HEK293T (cell line): ENCODE measurements at regions not wholly inside any gene's neighbourhood (a gene's known extent, or its start where the extent isn't known, plus 50 kb on each side); places are given as distances from the start of the nearest gene placed in this dataset.

Source experiments
- CTCF ChIA-PET: fragments of 350-600 bp; formaldehyde crosslinking; extraction: SDS; loops from one replicate; lab custom pipeline; 2021; ENCODE audit warnings: antibody characterized with exemption, inconsistent platforms; lab: Yijun Ruan, JAX
- POLR2A ChIA-PET: fragments of 350-600 bp; formaldehyde crosslinking; extraction: SDS; loops from one replicate; lab custom pipeline; 2020; ENCODE audit warnings: antibody characterized with exemption, inconsistent platforms; lab: Yijun Ruan, JAX
- DNase-seq: peaks from one replicate; pipeline ENCODE4 v3.0.0; 2012; ENCODE audit warnings: mixed read lengths; ENCODE audit errors: extremely low spot score
- ARNT ChIP-seq: fragments of 450-650 bp; IDR thresholded peaks from 2 replicates; pipeline ENCODE4 v1.6.1; 2017; ENCODE audit warnings: mild to moderate bottlenecking
- BHLHE40 ChIP-seq: fragments of 450-650 bp; IDR thresholded peaks from 2 replicates; pipeline ENCODE4 v1.6.1; 2016; ENCODE audit warnings: mild to moderate bottlenecking, moderate library complexity, borderline replicate concordance
- CTBP1 ChIP-seq: fragments of 450-650 bp; IDR thresholded peaks from 2 replicates; pipeline ENCODE4 v1.6.1; 2016; ENCODE audit warnings: borderline replicate concordance
- ELF4 ChIP-seq: fragments of 450-650 bp; IDR thresholded peaks from 2 replicates; pipeline ENCODE4 v1.6.1; 2017; ENCODE audit warnings: antibody characterized with exemption
- FOXA1 ChIP-seq: fragments of 450-650 bp; IDR thresholded peaks from 2 replicates; pipeline ENCODE4 v1.6.1; 2016; ENCODE audit warnings: mild to moderate bottlenecking
- FOXK2 ChIP-seq: fragments of 450-650 bp; IDR thresholded peaks from 2 replicates; pipeline ENCODE4 v1.6.1; 2016; ENCODE audit warnings: mild to moderate bottlenecking
- FOXM1 ChIP-seq: fragments of 450-650 bp; IDR thresholded peaks from 2 replicates; pipeline ENCODE4 v1.6.1; 2017; ENCODE audit warnings: mild to moderate bottlenecking, borderline replicate concordance
- HDGF ChIP-seq: fragments of 450-650 bp; IDR thresholded peaks from 2 replicates; pipeline ENCODE4 v1.6.1; 2017; ENCODE audit warnings: antibody characterized with exemption, borderline replicate concordance
- L3MBTL2 ChIP-seq: fragments of 450-650 bp; conservative IDR thresholded peaks from 2 replicates; pipeline ENCODE4 v1.6.1; 2016; ENCODE audit warnings: mild to moderate bottlenecking
- LEF1 ChIP-seq: fragments of 450-650 bp; IDR thresholded peaks from 2 replicates; pipeline ENCODE4 v1.6.1; 2017; ENCODE audit warnings: mild to moderate bottlenecking, borderline replicate concordance
- NFRKB ChIP-seq: fragments of 450-650 bp; IDR thresholded peaks from 2 replicates; pipeline ENCODE4 v1.6.1; 2016; ENCODE audit warnings: mild to moderate bottlenecking, moderate library complexity
- PKNOX1 ChIP-seq: fragments of 450-650 bp; IDR thresholded peaks from 2 replicates; pipeline ENCODE4 v1.6.1; 2016
- SP1 ChIP-seq: fragments of 450-650 bp; IDR thresholded peaks from 2 replicates; pipeline ENCODE4 v1.6.1; 2017
- SUZ12 ChIP-seq: fragments of 450-650 bp; IDR thresholded peaks from 2 replicates; pipeline ENCODE4 v1.6.1; 2016; ENCODE audit warnings: mild to moderate bottlenecking
- TARDBP ChIP-seq: fragments of 450-650 bp; IDR thresholded peaks from 2 replicates; pipeline ENCODE4 v1.6.1; 2016
- ZNF384 ChIP-seq: fragments of 450-650 bp; IDR thresholded peaks from 2 replicates; pipeline ENCODE4 v1.6.1; 2016

DNA sequence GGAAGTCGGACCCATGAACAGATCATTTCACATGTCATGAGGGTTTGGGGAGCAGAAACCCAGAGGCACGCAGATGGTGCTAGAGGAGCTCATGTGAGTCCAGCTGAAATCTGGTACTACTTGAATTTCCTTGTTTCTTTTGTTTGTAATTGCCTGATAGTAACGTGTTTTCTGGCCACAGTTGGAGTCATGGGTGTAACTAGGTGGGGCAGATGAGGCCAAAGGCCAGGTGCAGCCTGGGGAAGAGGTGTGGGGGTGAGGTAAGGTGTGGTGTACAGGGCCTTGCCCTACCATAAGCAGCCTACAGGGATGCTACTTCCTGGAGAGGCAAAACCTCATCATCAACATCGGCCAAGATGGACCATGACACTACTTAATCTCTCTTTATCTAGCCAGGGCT lies 271.4 kb downstream of the PTTG2 start:
- TF ChIP-seq ARNT (no peak), FOXA1 (no peak), ELF4 (no peak), FOXK2 (no peak), NFRKB (no peak), ZNF384 (no peak), BHLHE40 (no peak), LEF1 (no peak), L3MBTL2 (no peak), SUZ12 (no peak), SP1 (no peak), HDGF (no peak), PKNOX1 (no peak), CTBP1 (no peak)
- no peak for DNase-seq
- ChIA-PET CTCF (interaction anchor here (1.5 kb wide), 1 partner anchor 52 kb away, joined by 4 read pairs; no protein-coding TSS in a partner anchor), POLR2A (no interaction called here)

GRCh38 chr4:38232741-38233140 lies 272.5 kb downstream of the PTTG2 start:
- no peak for DNase-seq
- ChIA-PET POLR2A (no interaction called here), CTCF (no interaction called here)
- TF ChIP-seq ARNT (no peak), ZNF384 (no peak), L3MBTL2 (no peak), FOXM1 (no peak), LEF1 (no peak), NFRKB (no peak), SUZ12 (no peak), FOXA1 (no peak), ELF4 (no peak), PKNOX1 (no peak), CTBP1 (no peak), FOXK2 (no peak), BHLHE40 (no peak), TARDBP (no peak), HDGF (no peak), SP1 (no peak)

DNA sequence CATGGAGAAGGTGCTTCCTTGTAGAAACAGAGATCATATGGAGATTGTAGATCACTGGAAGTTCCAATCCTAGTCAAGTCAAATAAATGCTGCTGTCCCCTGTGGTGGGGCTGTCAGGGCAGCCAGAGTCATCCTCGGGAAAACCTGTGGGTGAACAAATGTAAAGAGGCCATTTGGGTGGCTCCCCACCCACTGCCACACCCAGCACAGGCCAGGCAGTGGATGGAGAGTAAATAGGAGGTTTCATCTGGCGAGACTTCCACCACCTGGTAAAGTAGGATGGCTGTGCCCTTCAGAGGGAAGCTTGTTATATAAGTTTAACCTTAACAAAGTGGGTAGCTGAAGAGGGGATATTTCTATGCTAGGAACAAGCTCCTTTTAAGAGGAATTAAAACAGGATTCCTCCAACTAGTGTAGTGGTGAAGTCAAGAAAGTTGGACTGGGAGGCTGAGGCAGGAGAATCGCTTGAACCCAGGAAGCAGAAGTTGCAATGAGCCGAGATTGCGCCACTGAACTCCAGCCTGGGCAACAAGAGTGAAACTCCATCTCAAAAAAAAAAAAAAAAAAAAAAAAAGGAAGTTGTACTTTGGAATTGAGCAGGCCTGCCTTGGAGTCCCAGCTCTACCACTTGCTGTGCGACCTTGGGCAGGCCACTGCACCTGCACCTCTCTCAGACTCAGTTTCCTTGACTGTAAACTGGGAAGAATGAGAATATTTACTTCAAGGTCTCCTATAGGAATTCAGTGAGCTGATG lies 273.7 kb downstream of the PTTG2 start:
- TF ChIP-seq TARDBP (no peak), SUZ12 (no peak), PKNOX1 (no peak), FOXA1 (no peak), LEF1 (no peak), FOXK2 (no peak), HDGF (no peak), CTBP1 (no peak), NFRKB (no peak), ELF4 (no peak), ZNF384 (no peak), FOXM1 (no peak), SP1 (no peak), BHLHE40 (no peak), ARNT (no peak), L3MBTL2 (no peak)
- CTCF ChIA-PET = interaction anchor here (0.7 to 1.0 kb wide), 2 partner anchors 9 kb away, joined by 3 read pairs; no protein-coding TSS in a partner anchor
- POLR2A ChIA-PET = no interaction called here
- DNase-seq = no peak

DNA sequence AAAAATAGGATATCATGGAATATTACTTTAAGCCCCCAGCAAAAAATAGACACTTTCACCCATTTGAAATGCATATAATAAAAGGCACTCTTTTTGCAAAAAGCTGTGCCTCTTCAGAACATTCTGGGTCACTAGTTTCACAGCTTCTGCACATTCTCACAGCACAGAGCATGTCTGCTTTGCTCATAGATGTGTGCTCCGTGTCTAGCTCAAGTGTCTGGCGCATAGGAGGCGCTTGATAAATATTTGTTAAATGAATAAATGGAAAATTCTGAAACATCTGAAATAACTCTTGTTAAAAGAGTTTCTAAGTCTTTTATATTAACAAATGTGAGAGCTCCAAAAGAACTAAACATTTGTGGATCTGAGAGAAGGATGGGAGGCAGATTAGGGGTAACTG lies 275.2 kb downstream of the PTTG2 start:
- CTCF ChIA-PET = no interaction called here
- TF ChIP-seq HDGF (no peak), LEF1 (no peak), NFRKB (no peak), FOXA1 (no peak), L3MBTL2 (no peak), TARDBP (no peak), ELF4 (no peak), SP1 (no peak), FOXM1 (no peak), FOXK2 (no peak), BHLHE40 (no peak), ARNT (no peak), SUZ12 (no peak), PKNOX1 (no peak)
- DNase-seq = no peak
- POLR2A ChIA-PET = no interaction called here

DNA sequence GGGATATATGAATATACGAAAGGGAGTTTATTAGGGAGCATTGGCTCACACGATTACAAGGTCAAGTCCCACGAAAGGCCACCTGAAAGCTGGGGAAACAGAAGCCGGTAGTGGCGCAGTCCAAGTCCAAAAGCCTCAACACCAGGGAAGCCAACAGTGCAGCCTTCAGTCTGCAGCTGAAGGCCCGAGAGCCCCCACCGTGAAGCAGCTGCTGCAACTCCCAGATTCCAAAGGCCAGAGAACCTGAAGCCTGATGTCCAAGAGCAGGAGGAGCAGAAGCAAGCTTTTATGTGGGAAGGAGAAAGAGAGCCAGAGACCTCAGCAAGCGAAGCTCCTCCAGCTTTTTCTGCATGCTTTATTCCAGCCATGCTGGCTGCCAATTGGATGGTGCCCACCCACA lies 275.8 kb downstream of the PTTG2 start:
- ChIA-PET POLR2A (no interaction called here), CTCF (no interaction called here)
- no peak for DNase-seq
- TF ChIP-seq L3MBTL2 = no peak
